Mammary epithelial cell (primary cell): ENCODE measurements at regions not wholly inside any gene's neighbourhood (a gene's known extent, or its start where the extent isn't known, plus 50 kb on each side); places are given as distances from the start of the nearest gene placed in this dataset.

Source experiments
- EZH2 ChIP-seq: IDR thresholded peaks from 2 replicates; pipeline ENCODE4 v1.6.1; 2012; ENCODE audit warnings: low read length, inconsistent platforms, borderline replicate concordance
- TF ChIP-seq, protein P1 (sequence below), 2 donors: IDR thresholded peaks in 1 of 2; conservative IDR thresholded peaks in 1 of 2; 2 replicates each; pipeline ENCODE4 v1.5.1; 2011 to 2012; ENCODE audit warnings: inconsistent platforms in 2 of 2, low read length in 2 of 2, mild to moderate bottlenecking in 2 of 2, control low read depth in 1 of 2, low read depth in 1 of 2; ENCODE audit not compliant: insufficient read depth in 1 of 2; ENCODE audit errors: extremely low read depth in 1 of 2

DNA sequence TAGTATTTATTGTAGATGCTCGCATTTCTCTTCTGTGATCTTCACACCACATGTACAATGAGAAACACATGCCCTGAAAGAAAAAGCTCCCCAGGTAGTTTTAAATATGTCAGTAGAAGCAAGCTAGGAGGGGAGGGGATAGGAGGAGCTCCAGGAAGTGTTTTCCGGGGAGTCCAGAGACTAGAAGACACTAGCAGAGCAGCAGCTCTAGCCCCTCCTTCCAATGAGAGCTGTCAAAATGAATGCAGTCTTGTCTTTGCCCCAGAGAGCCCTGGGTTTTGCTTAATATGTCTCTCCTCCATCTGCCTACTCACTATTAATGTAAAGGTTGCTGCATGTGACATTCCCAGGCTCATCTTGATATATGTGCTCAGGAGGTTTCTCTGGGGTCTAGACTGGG lies 462.6 kb upstream of the SOX11 start:
- TF ChIP-seq, protein P1, sequence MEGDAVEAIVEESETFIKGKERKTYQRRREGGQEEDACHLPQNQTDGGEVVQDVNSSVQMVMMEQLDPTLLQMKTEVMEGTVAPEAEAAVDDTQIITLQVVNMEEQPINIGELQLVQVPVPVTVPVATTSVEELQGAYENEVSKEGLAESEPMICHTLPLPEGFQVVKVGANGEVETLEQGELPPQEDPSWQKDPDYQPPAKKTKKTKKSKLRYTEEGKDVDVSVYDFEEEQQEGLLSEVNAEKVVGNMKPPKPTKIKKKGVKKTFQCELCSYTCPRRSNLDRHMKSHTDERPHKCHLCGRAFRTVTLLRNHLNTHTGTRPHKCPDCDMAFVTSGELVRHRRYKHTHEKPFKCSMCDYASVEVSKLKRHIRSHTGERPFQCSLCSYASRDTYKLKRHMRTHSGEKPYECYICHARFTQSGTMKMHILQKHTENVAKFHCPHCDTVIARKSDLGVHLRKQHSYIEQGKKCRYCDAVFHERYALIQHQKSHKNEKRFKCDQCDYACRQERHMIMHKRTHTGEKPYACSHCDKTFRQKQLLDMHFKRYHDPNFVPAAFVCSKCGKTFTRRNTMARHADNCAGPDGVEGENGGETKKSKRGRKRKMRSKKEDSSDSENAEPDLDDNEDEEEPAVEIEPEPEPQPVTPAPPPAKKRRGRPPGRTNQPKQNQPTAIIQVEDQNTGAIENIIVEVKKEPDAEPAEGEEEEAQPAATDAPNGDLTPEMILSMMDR (conservative IDR thresholded peaks at IDR 0.05 in 1 of 2, IDR thresholded peaks at IDR 0.05 in 1 of 2; ENCODE audit: extremely low read depth in 1 of 2, insufficient read depth in 1 of 2, low read depth in 1 of 2, low read length in 2 of 2), result no peak
- no peak for TF ChIP-seq EZH2
